ENCODE measurements at regions not wholly inside any gene's neighbourhood (a gene's known extent, or its start where the extent isn't known, plus 50 kb on each side); places are given as distances from the start of the nearest gene placed in this dataset.

GRCh38 chr16:86082418-86083030 lies 183.6 kb downstream of the IRF8 start:
- no peak for TF ChIP-seq CTCF (conservative IDR thresholded peaks at IDR 0.05; ENCODE audit: low read depth)
- no peak overlapping the region for H3K27ac ChIP-seq
- ChIA-PET POLR2A (ENCODE audit: low non-redundant PET) (no interaction called here), CTCF (interaction anchor here (0.5 kb wide), 1 partner anchor 8 kb away, joined by 6 read pairs; no protein-coding TSS in a partner anchor)
- DNase-seq (ENCODE audit: low spot score), result no peak

GRCh38 chr16:86083382-86084002 lies 184.5 kb downstream of the IRF8 start:
- ChIA-PET POLR2A (ENCODE audit: low non-redundant PET) (no interaction called here), CTCF (interaction anchor here (1.0 kb wide), 1 partner anchor 11 kb away, joined by 5 read pairs; no protein-coding TSS in a partner anchor)
- no peak for DNase-seq (ENCODE audit: low spot score)

GRCh38 chr16:86085161-86085611 lies 186.2 kb downstream of the IRF8 start:
- POLR2A ChIA-PET (ENCODE audit: low non-redundant PET), result no interaction called here
- DNase-seq (ENCODE audit: low spot score), result no peak
- CTCF ChIA-PET, result no interaction called here
- TF ChIP-seq CTCF (conservative IDR thresholded peaks at IDR 0.05; ENCODE audit: low read depth), result no peak
- no peak overlapping the region for H3K27ac ChIP-seq

More at GRCh38 chr16:86083382-86084002, 184.5 kb downstream of the IRF8 start:
- H3K27ac ChIP-seq, result no peak overlapping the region
- TF ChIP-seq CTCF (conservative IDR thresholded peaks at IDR 0.05; ENCODE audit: low read depth), result no peak

GRCh38 chr16:86085795-86086194 lies 186.8 kb downstream of the IRF8 start:
- TF ChIP-seq CTCF (conservative IDR thresholded peaks at IDR 0.05; ENCODE audit: low read depth), result no peak
- POLR2A ChIA-PET (ENCODE audit: low non-redundant PET), result no interaction called here
- no peak overlapping the region for H3K27ac ChIP-seq
- no peak for DNase-seq (ENCODE audit: low spot score)
- CTCF ChIA-PET, result no interaction called here

- H3K27ac ChIP-seq, result no peak overlapping the region
- ChIA-PET POLR2A (ENCODE audit: low non-redundant PET) (no interaction called here), CTCF (no interaction called here)
- DNase-seq (ENCODE audit: low spot score), result no peak
- TF ChIP-seq CTCF (conservative IDR thresholded peaks at IDR 0.05; ENCODE audit: low read depth), result no peak
These were observed 187.5 kb downstream of the IRF8 start for GRCh38 chr16:86086471-86086870.

- CTCF ChIA-PET, result no interaction called here
- TF ChIP-seq CTCF (conservative IDR thresholded peaks at IDR 0.05; ENCODE audit: low read depth), result no peak
- H3K27ac ChIP-seq, result no peak overlapping the region
- DNase-seq (ENCODE audit: low spot score), result no peak
- POLR2A ChIA-PET (ENCODE audit: low non-redundant PET), result no interaction called here
These were observed 188.3 kb downstream of the IRF8 start for GRCh38 chr16:86087011-86087895.
